HepG2 (cell line): ENCODE measurements at regions not wholly inside any gene's neighbourhood (a gene's known extent, or its start where the extent isn't known, plus 50 kb on each side); places are given as distances from the start of the nearest gene placed in this dataset.

Experiments used
- ATAC-seq: fragments of 200-7000 bp; cut with Tn5 transposase; 3 replicates; pipeline ENCODE4 v1.9.1; 2020; ENCODE audit warnings: mild to moderate bottlenecking, moderate library complexity
- BruUV-seq: library from RNA; stranded (reverse); fragments of 400-500 nt; replicated peaks from 2 replicates; lab custom pipeline; 2021; lab: Mats Ljungman, UMichigan
- CTCF ChIA-PET: fragments of 300-600 bp; formaldehyde crosslinking; extraction: SDS; loops from one replicate; lab custom pipeline; 2021; ENCODE audit warnings: low total read pairs, inconsistent platforms, low intra/inter-chr PET ratio; lab: Yijun Ruan, JAX
- POLR2A ChIA-PET: fragments of 350-600 bp; sonication (Branson Sonifier 250); formaldehyde crosslinking; loops from one replicate; lab custom pipeline; 2020; ENCODE audit warnings: antibody characterized with exemption, inconsistent platforms; lab: Yijun Ruan, JAX
- DNase-seq: peaks from one replicate; pipeline ENCODE4 v3.0.0-alpha.2; 2015; ENCODE audit warnings: low spot score
- FAIRE-seq: peaks from 3 replicates; lab custom pipeline; 2011; peaks lifted over from hg19 to GRCh38; lab: Jason Lieb, UNC
- H2AFZ ChIP-seq: one replicate; pipeline ENCODE4 v1.6.1; 2011; ENCODE audit warnings: low read length, inconsistent platforms
- H3K27ac ChIP-seq: fragments of 300-600 bp; 3 replicates; pipeline ENCODE4 v1.8.0; 2011; ENCODE audit warnings: mixed run types, mild to moderate bottlenecking, mixed read lengths, low read length, inconsistent platforms; ENCODE audit not compliant: insufficient read depth; ENCODE audit errors: extremely low read length
- H3K27me3 ChIP-seq, 2 experiments: fragments of 200-600 bp in 1 of 2; 2 replicates in 1 of 2; 3 replicates in 1 of 2; pipeline versions ENCODE4 v1.6.0 to v1.8.0; 2011; ENCODE audit warnings: low read length in 2 of 2, mild to moderate bottlenecking in 2 of 2, moderate library complexity in 2 of 2, inconsistent platforms in 1 of 2; ENCODE audit not compliant: insufficient read depth in 2 of 2, control insufficient read depth in 1 of 2
- H3K36me3 ChIP-seq, 2 experiments: fragments of 200-600 bp in 1 of 2; replicated peaks in 1 of 2; 2 replicates in 1 of 2; 3 replicates in 1 of 2; pipeline versions ENCODE4 v1.5.1 to v1.8.0; 2011; ENCODE audit warnings: low read length in 2 of 2, inconsistent platforms in 1 of 2; ENCODE audit not compliant: insufficient read depth in 2 of 2, control insufficient read depth in 1 of 2
- H3K4me1 ChIP-seq: 2 replicates; pipeline ENCODE4 v1.5.1; 2012; ENCODE audit warnings: low read length, inconsistent platforms; ENCODE audit not compliant: insufficient read depth
- H3K4me2 ChIP-seq: 2 replicates; pipeline ENCODE4 v1.6.0; 2011; ENCODE audit warnings: low read depth, low read length, inconsistent platforms
- H3K4me3 ChIP-seq, 3 experiments: fragments of 200-600 bp in 1 of 3; sonication (generic), shearing (Covaris generic) in 1 of 3; replicated peaks in 1 of 3; 2 replicates each; pipeline ENCODE4 v1.5.1; 2011 to 2016; ENCODE audit warnings: low read length in 3 of 3, inconsistent platforms in 2 of 3, low read depth in 2 of 3, mild to moderate bottlenecking in 2 of 3, control low read depth in 1 of 3, mixed read lengths in 1 of 3; ENCODE audit not compliant: insufficient read depth in 1 of 3
- H3K79me2 ChIP-seq: one replicate; pipeline ENCODE4 v1.6.1; 2011; ENCODE audit warnings: low read length, inconsistent platforms; ENCODE audit not compliant: insufficient read depth
- H3K9ac ChIP-seq: 2 replicates; pipeline ENCODE4 v1.6.0; 2011; ENCODE audit warnings: mild to moderate bottlenecking, low read depth, low read length, inconsistent platforms; ENCODE audit not compliant: insufficient read depth
- H3K9me3 ChIP-seq: 2 replicates; pipeline ENCODE4 v1.5.1; 2012; ENCODE audit warnings: mild to moderate bottlenecking, low read length
- H4K20me1 ChIP-seq: 2 replicates; pipeline ENCODE4 v1.6.0; 2011; ENCODE audit warnings: inconsistent platforms, mild to moderate bottlenecking, low read length, moderate library complexity; ENCODE audit not compliant: insufficient read depth
- HNRNPL ChIP-seq: fragments of 200-400 bp; formaldehyde crosslinking; IDR thresholded peaks from 2 replicates; pipeline ENCODE4 v1.6.1; 2017; ENCODE audit warnings: mild to moderate bottlenecking, low read depth, low read length
- JUND ChIP-seq: sonication (generic); formaldehyde crosslinking; IDR thresholded peaks from 2 replicates; pipeline ENCODE4 v1.8.0; 2022; ENCODE audit warnings: mild to moderate bottlenecking, missing genetic modification reagents
- MAFF ChIP-seq: IDR thresholded peaks from 2 replicates; pipeline ENCODE4 v1.6.1; 2011; ENCODE audit warnings: low read depth, low read length, improper control_type of control experiment
- RARA ChIP-seq: IDR thresholded peaks from 2 replicates; pipeline ENCODE4 v1.6.1; 2016; ENCODE audit warnings: missing genetic modification reagents, missing compliant biosample characterization
- SMC3 ChIP-seq: IDR thresholded peaks from 2 replicates; pipeline ENCODE4 v1.6.1; 2011; ENCODE audit warnings: low read length, improper control_type of control experiment
- STAG1 ChIP-seq: sonication (generic); formaldehyde crosslinking; IDR thresholded peaks from 2 replicates; pipeline ENCODE4 v1.4.0; 2020; ENCODE audit warnings: missing genetic modification reagents
- ZNF362 ChIP-seq: sonication (generic); formaldehyde crosslinking; IDR thresholded peaks from 2 replicates; pipeline ENCODE4 v1.4.0; 2020; ENCODE audit warnings: missing genetic modification reagents, mild to moderate bottlenecking, borderline replicate concordance
- ZNF430 ChIP-seq: sonication (generic); formaldehyde crosslinking; IDR thresholded peaks from 2 replicates; pipeline ENCODE4 v1.9.0; 2021; ENCODE audit warnings: mild to moderate bottlenecking, missing genetic modification reagents
- whole genome bisulfite sequencing: methylation state at CpG from one replicate; pipeline ENCODE4 v1.1.6; 2017; ENCODE audit warnings: low lambda C conversion rate; 5-methylcytosine and 5-hydroxymethylcytosine counted together
- in situ Hi-C: cut with HindIII; loops from 2 replicates; pipeline ENCODE4 v1.10.0; 2017; ENCODE audit warnings: low pct_unique_long_range_greater_than_20kb; ENCODE audit not compliant: extremely low pct_ligation_motif_present
- intact Hi-C: fragments of 100-400 bp; cut with micrococcal nuclease; formaldehyde crosslinking; loops from one replicate; pipeline ENCODE4 v1.10.0; 2022; ENCODE audit not compliant: unreplicated experiment
- TF ChIP-seq, protein P1 (sequence below): sonication (generic); formaldehyde crosslinking; IDR thresholded peaks from 2 replicates; pipeline ENCODE4 v1.5.0; 2020; ENCODE audit warnings: mild to moderate bottlenecking, missing genetic modification reagents, borderline replicate concordance
- TF ChIP-seq, protein P2 (sequence below): sonication (generic); formaldehyde crosslinking; IDR thresholded peaks from 2 replicates; pipeline ENCODE4 v1.5.0; 2020; ENCODE audit warnings: mild to moderate bottlenecking, missing genetic modification reagents, moderate library complexity

- TF ChIP-seq, protein P1, sequence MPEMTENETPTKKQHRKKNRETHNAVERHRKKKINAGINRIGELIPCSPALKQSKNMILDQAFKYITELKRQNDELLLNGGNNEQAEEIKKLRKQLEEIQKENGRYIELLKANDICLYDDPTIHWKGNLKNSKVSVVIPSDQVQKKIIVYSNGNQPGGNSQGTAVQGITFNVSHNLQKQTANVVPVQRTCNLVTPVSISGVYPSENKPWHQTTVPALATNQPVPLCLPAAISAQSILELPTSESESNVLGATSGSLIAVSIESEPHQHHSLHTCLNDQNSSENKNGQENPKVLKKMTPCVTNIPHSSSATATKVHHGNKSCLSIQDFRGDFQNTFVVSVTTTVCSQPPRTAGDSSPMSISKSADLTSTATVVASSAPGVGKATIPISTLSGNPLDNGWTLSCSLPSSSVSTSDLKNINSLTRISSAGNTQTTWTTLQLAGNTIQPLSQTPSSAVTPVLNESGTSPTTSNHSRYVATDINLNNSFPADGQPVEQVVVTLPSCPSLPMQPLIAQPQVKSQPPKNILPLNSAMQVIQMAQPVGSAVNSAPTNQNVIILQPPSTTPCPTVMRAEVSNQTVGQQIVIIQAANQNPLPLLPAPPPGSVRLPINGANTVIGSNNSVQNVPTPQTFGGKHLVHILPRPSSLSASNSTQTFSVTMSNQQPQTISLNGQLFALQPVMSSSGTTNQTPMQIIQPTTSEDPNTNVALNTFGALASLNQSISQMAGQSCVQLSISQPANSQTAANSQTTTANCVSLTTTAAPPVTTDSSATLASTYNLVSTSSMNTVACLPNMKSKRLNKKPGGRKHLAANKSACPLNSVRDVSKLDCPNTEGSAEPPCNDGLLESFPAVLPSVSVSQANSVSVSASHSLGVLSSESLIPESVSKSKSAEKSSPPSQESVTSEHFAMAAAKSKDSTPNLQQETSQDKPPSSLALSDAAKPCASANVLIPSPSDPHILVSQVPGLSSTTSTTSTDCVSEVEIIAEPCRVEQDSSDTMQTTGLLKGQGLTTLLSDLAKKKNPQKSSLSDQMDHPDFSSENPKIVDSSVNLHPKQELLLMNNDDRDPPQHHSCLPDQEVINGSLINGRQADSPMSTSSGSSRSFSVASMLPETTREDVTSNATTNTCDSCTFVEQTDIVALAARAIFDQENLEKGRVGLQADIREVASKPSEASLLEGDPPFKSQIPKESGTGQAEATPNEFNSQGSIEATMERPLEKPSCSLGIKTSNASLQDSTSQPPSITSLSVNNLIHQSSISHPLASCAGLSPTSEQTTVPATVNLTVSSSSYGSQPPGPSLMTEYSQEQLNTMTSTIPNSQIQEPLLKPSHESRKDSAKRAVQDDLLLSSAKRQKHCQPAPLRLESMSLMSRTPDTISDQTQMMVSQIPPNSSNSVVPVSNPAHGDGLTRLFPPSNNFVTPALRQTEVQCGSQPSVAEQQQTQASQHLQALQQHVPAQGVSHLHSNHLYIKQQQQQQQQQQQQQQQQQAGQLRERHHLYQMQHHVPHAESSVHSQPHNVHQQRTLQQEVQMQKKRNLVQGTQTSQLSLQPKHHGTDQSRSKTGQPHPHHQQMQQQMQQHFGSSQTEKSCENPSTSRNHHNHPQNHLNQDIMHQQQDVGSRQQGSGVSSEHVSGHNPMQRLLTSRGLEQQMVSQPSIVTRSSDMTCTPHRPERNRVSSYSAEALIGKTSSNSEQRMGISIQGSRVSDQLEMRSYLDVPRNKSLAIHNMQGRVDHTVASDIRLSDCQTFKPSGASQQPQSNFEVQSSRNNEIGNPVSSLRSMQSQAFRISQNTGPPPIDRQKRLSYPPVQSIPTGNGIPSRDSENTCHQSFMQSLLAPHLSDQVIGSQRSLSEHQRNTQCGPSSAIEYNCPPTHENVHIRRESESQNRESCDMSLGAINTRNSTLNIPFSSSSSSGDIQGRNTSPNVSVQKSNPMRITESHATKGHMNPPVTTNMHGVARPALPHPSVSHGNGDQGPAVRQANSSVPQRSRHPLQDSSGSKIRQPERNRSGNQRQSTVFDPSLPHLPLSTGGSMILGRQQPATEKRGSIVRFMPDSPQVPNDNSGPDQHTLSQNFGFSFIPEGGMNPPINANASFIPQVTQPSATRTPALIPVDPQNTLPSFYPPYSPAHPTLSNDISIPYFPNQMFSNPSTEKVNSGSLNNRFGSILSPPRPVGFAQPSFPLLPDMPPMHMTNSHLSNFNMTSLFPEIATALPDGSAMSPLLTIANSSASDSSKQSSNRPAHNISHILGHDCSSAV (CRISPR knock-in tag) = no peak
- no peak for TF ChIP-seq JUND (CRISPR knock-in tag)
- no peak for TF ChIP-seq HNRNPL
- TF ChIP-seq ZNF430 (CRISPR knock-in tag) = no peak
- TF ChIP-seq, all 625 proteins: peak for 0
Observed at GRCh38 chr14:66351310-66351709, 134.9 kb upstream of the CCDC196 start (continued).

GRCh38 chr14:66359500-66359899, 126.7 kb upstream of the CCDC196 start:
- H3K4me1 ChIP-seq = no peaks in the 10 kb centered on the region
- H3K9me3 ChIP-seq = no peaks in the 10 kb centered on the region
- in situ Hi-C loops (loop anchor here (25.0 kb wide), 1 partner anchor 753 kb away; no protein-coding TSS in a partner anchor), intact Hi-C loops (loop anchor here (1.0 to 10.0 kb wide), 4 partner anchors 44 to 1213 kb away; no protein-coding TSS in a partner anchor)
- peak; percentile 58 for TF ChIP-seq SMC3
- peak; percentile 97 for TF ChIP-seq ZNF362 (CRISPR knock-in tag)
- TF ChIP-seq STAG1 = peak; percentile 74
- TF ChIP-seq RARA (CRISPR knock-in tag) = no peak
- 0 out of 2 replicates have a peak, but pooled peaks have one; percentile 21 for TF ChIP-seq MAFF
- TF ChIP-seq, protein P2, sequence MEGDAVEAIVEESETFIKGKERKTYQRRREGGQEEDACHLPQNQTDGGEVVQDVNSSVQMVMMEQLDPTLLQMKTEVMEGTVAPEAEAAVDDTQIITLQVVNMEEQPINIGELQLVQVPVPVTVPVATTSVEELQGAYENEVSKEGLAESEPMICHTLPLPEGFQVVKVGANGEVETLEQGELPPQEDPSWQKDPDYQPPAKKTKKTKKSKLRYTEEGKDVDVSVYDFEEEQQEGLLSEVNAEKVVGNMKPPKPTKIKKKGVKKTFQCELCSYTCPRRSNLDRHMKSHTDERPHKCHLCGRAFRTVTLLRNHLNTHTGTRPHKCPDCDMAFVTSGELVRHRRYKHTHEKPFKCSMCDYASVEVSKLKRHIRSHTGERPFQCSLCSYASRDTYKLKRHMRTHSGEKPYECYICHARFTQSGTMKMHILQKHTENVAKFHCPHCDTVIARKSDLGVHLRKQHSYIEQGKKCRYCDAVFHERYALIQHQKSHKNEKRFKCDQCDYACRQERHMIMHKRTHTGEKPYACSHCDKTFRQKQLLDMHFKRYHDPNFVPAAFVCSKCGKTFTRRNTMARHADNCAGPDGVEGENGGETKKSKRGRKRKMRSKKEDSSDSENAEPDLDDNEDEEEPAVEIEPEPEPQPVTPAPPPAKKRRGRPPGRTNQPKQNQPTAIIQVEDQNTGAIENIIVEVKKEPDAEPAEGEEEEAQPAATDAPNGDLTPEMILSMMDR (CRISPR knock-in tag) = peak; percentile 72
- no peak overlapping the region for H3K9ac ChIP-seq
- H3K27me3 ChIP-seq = no peaks in the 10 kb centered on the region
- no peak overlapping the region for H2AFZ ChIP-seq
- H3K4me3 ChIP-seq = no peak overlapping the region
- no peaks in the 10 kb centered on the region for H4K20me1 ChIP-seq
- no peak overlapping the region for H3K27ac ChIP-seq
- 0% methylated on average over 3 of the region's 3 CpGs for WGBS
- no peaks in the 10 kb centered on the region for H3K36me3 ChIP-seq
- ChIA-PET POLR2A (no interaction called here), CTCF (interaction anchor here (0.6 to 1.8 kb wide), 3 partner anchors 43 to 1061 kb away, joined by 3 to 17 read pairs (median 5); no protein-coding TSS in a partner anchor)
- FAIRE-seq (peak; percentile 77), ATAC-seq (no peak), DNase-seq (peak; percentile 53)
- BruUV-seq = no TSS peak
- H3K79me2 ChIP-seq = no peaks in the 10 kb centered on the region
- H3K4me2 ChIP-seq = no peak overlapping the region
